CD8-positive, alpha-beta memory T cell (primary cell): ENCODE measurements at regions not wholly inside any gene's neighbourhood (a gene's known extent, or its start where the extent isn't known, plus 50 kb on each side); places are given as distances from the start of the nearest gene placed in this dataset.

ENCODE experiments used
- CTCF ChIA-PET: fragments of 350-600 bp; sonication (Branson Sonifier 250); formaldehyde crosslinking; loops from one replicate; lab custom pipeline; 2021; ENCODE audit warnings: antibody characterized with exemption; lab: Charles Lee
- POLR2A ChIA-PET: fragments of 350-600 bp; sonication (Branson Sonifier 250); formaldehyde crosslinking; loops from one replicate; lab custom pipeline; 2021; ENCODE audit warnings: antibody characterized with exemption; lab: Charles Lee
- DNase-seq, 5 donors: peaks; one replicate each; pipeline versions ENCODE4 v3.0.0 to v3.0.0-alpha.2; 2020 to 2022; ENCODE audit warnings: mixed read lengths in 1 of 5
- H3K27ac ChIP-seq: one replicate; pipeline ENCODE4 v1.7.0; 2013; ENCODE audit warnings: low read depth, mild to moderate bottlenecking, low read length, moderate library complexity
- H3K27me3 ChIP-seq: 2 replicates; pipeline ENCODE4 v1.7.0; 2013; ENCODE audit warnings: low read length, mild to moderate bottlenecking; ENCODE audit not compliant: insufficient read depth, poor library complexity, severe bottlenecking
- H3K36me3 ChIP-seq: 2 replicates; pipeline ENCODE4 v1.7.0; 2013; ENCODE audit warnings: mild to moderate bottlenecking, low read length, moderate library complexity; ENCODE audit not compliant: insufficient read depth
- H3K4me1 ChIP-seq: 2 replicates; pipeline ENCODE4 v1.7.0; 2013; ENCODE audit warnings: mild to moderate bottlenecking, low read length, moderate library complexity; ENCODE audit not compliant: insufficient read depth
- H3K4me3 ChIP-seq: 2 replicates; pipeline ENCODE4 v1.7.0; 2013; ENCODE audit warnings: mild to moderate bottlenecking, low read length
- H3K9me3 ChIP-seq: 2 replicates; pipeline ENCODE4 v1.7.0; 2013; ENCODE audit warnings: mild to moderate bottlenecking, low read length
- H3K27ac Mint-ChIP-seq, 8 donors: one replicate each; pipeline ENCODE4 v1.8.0; 2020 to 2021; ENCODE audit warnings: mixed read lengths in 8 of 8, mild to moderate bottlenecking in 6 of 8, inconsistent platforms in 3 of 8, moderate library complexity in 3 of 8
- H3K27me3 Mint-ChIP-seq, 2 donors: one replicate each; pipeline ENCODE4 v1.8.0; 2020 to 2021; ENCODE audit warnings: mixed read lengths in 2 of 2, mild to moderate bottlenecking in 1 of 2, moderate library complexity in 1 of 2
- H3K36me3 Mint-ChIP-seq, 3 donors: one replicate each; pipeline ENCODE4 v1.8.0; 2020 to 2021; ENCODE audit warnings: mixed read lengths in 3 of 3, inconsistent platforms in 1 of 3, mild to moderate bottlenecking in 1 of 3
- H3K4me1 Mint-ChIP-seq, 3 donors: one replicate each; pipeline ENCODE4 v1.8.0; 2020 to 2021; ENCODE audit warnings: mixed read lengths in 3 of 3, inconsistent platforms in 1 of 3, mild to moderate bottlenecking in 1 of 3
- H3K4me3 Mint-ChIP-seq, 7 donors: one replicate each; pipeline ENCODE4 v1.8.0; 2020 to 2021; ENCODE audit warnings: mixed read lengths in 7 of 7, mild to moderate bottlenecking in 6 of 7, moderate library complexity in 4 of 7, inconsistent platforms in 2 of 7
- H3K9me3 Mint-ChIP-seq, 5 donors: one replicate each; pipeline ENCODE4 v1.8.0; 2020 to 2022; ENCODE audit warnings: mixed read lengths in 5 of 5, mild to moderate bottlenecking in 3 of 5, moderate library complexity in 2 of 5, inconsistent platforms in 1 of 5

GRCh38 chr4:175450446-175450845 lies 361.6 kb downstream of the GPM6A start:
- no peak overlapping the region for H3K4me3 Mint-ChIP-seq
- no peaks in the 10 kb centered on the region for H3K4me1 ChIP-seq
- no peak overlapping the region for H3K4me3 ChIP-seq
- H3K36me3 ChIP-seq = no peaks in the 10 kb centered on the region
- no peak for DNase-seq
- POLR2A ChIA-PET = no interaction called here
- H3K27me3 Mint-ChIP-seq = no peaks in the 10 kb centered on the region
- CTCF ChIA-PET = no interaction called here
- no peaks in the 10 kb centered on the region for H3K9me3 ChIP-seq
- no peaks in the 10 kb centered on the region for H3K4me1 Mint-ChIP-seq
- H3K9me3 Mint-ChIP-seq = peaks cover 0 to 2% (median 0%) of the 10 kb centered on the region in 5 donors
- H3K27ac Mint-ChIP-seq = no peak overlapping the region
- no peaks in the 10 kb centered on the region for H3K36me3 Mint-ChIP-seq
- no peak overlapping the region for H3K27ac ChIP-seq
- H3K27me3 ChIP-seq = no peaks in the 10 kb centered on the region

- Mint-ChIP-seq H3K4me3 (no peak overlapping the region), H3K27ac (peak overlapping the region in 1 of 8 donors; percentile 78), H3K27me3 (no peaks in the 10 kb centered on the region), H3K36me3 (no peaks in the 10 kb centered on the region), H3K9me3 (peaks cover 0 to 4% (median 2%) of the 10 kb centered on the region in 5 donors), H3K4me1 (no peaks in the 10 kb centered on the region)
- Histone ChIP-seq H3K9me3 (no peaks in the 10 kb centered on the region), H3K36me3 (no peaks in the 10 kb centered on the region), H3K4me1 (no peaks in the 10 kb centered on the region), H3K27ac (no peak overlapping the region), H3K4me3 (no peak overlapping the region), H3K27me3 (no peaks in the 10 kb centered on the region)
- POLR2A ChIA-PET = no interaction called here
- CTCF ChIA-PET = no interaction called here
- DNase-seq = no peak
Observed at GRCh38 chr4:175451238-175451965, 360.7 kb downstream of the GPM6A start.

- H3K27ac ChIP-seq = no peak overlapping the region
- H3K4me3 ChIP-seq = no peak overlapping the region
- Mint-ChIP-seq H3K4me3 (no peak overlapping the region), H3K9me3 (peaks cover 0 to 4% (median 2%) of the 10 kb centered on the region in 5 donors), H3K27ac (no peak overlapping the region), H3K4me1 (no peaks in the 10 kb centered on the region), H3K36me3 (no peaks in the 10 kb centered on the region), H3K27me3 (no peaks in the 10 kb centered on the region)
- ChIA-PET CTCF (no interaction called here), POLR2A (no interaction called here)
- no peaks in the 10 kb centered on the region for H3K9me3 ChIP-seq
- H3K4me1 ChIP-seq = no peaks in the 10 kb centered on the region
- no peaks in the 10 kb centered on the region for H3K27me3 ChIP-seq
- H3K36me3 ChIP-seq = no peaks in the 10 kb centered on the region
- DNase-seq = no peak
Observed at GRCh38 chr4:175453456-175453855, 358.6 kb downstream of the GPM6A start.

GRCh38 chr4:175456131-175456530 lies 355.9 kb downstream of the GPM6A start:
- H3K9me3 Mint-ChIP-seq = peaks cover 0 to 9% (median 0%) of the 10 kb centered on the region in 5 donors
- ChIA-PET CTCF (no interaction called here), POLR2A (no interaction called here)
- Histone ChIP-seq H3K27me3 (no peaks in the 10 kb centered on the region), H3K27ac (no peak overlapping the region), H3K36me3 (no peaks in the 10 kb centered on the region), H3K4me3 (no peak overlapping the region), H3K4me1 (no peaks in the 10 kb centered on the region), H3K9me3 (no peaks in the 10 kb centered on the region)
- DNase-seq = no peak
- no peak overlapping the region for H3K4me3 Mint-ChIP-seq
- no peaks in the 10 kb centered on the region for H3K27me3 Mint-ChIP-seq
- H3K36me3 Mint-ChIP-seq = no peaks in the 10 kb centered on the region
- no peaks in the 10 kb centered on the region for H3K4me1 Mint-ChIP-seq
- H3K27ac Mint-ChIP-seq = no peak overlapping the region

- no peak overlapping the region for H3K4me3 ChIP-seq
- H3K9me3 ChIP-seq = no peaks in the 10 kb centered on the region
- Mint-ChIP-seq H3K4me1 (no peaks in the 10 kb centered on the region), H3K27ac (no peak overlapping the region), H3K9me3 (peaks cover 0 to 7% (median 0%) of the 10 kb centered on the region in 5 donors), H3K4me3 (no peak overlapping the region), H3K27me3 (no peaks in the 10 kb centered on the region), H3K36me3 (no peaks in the 10 kb centered on the region)
- H3K27me3 ChIP-seq = no peaks in the 10 kb centered on the region
- H3K36me3 ChIP-seq = no peaks in the 10 kb centered on the region
- no peak for DNase-seq
- POLR2A ChIA-PET = no interaction called here
- H3K27ac ChIP-seq = no peak overlapping the region
- CTCF ChIA-PET = no interaction called here
- H3K4me1 ChIP-seq = no peaks in the 10 kb centered on the region
Observed at GRCh38 chr4:175457956-175458355, 354.1 kb downstream of the GPM6A start.

- ChIA-PET POLR2A (no interaction called here), CTCF (no interaction called here)
- Histone ChIP-seq H3K9me3 (no peaks in the 10 kb centered on the region), H3K27me3 (no peaks in the 10 kb centered on the region), H3K27ac (no peak overlapping the region), H3K4me3 (no peak overlapping the region), H3K36me3 (no peaks in the 10 kb centered on the region), H3K4me1 (no peaks in the 10 kb centered on the region)
- Mint-ChIP-seq H3K4me1 (no peaks in the 10 kb centered on the region), H3K4me3 (no peak overlapping the region), H3K36me3 (no peaks in the 10 kb centered on the region), H3K27me3 (no peaks in the 10 kb centered on the region), H3K27ac (no peak overlapping the region), H3K9me3 (peaks cover 0 to 7% (median 0%) of the 10 kb centered on the region in 5 donors)
- DNase-seq = no peak
Observed at GRCh38 chr4:175459571-175459970, 352.5 kb downstream of the GPM6A start.

- no peak for DNase-seq
- Histone ChIP-seq H3K4me3 (no peak overlapping the region), H3K36me3 (no peaks in the 10 kb centered on the region), H3K27me3 (no peaks in the 10 kb centered on the region), H3K27ac (no peak overlapping the region), H3K4me1 (no peaks in the 10 kb centered on the region), H3K9me3 (no peaks in the 10 kb centered on the region)
- ChIA-PET POLR2A (no interaction called here), CTCF (no interaction called here)
- no peaks in the 10 kb centered on the region for H3K27me3 Mint-ChIP-seq
- H3K36me3 Mint-ChIP-seq = no peaks in the 10 kb centered on the region
- H3K9me3 Mint-ChIP-seq = peaks cover 0 to 7% (median 0%) of the 10 kb centered on the region in 5 donors
- no peaks in the 10 kb centered on the region for H3K4me1 Mint-ChIP-seq
- H3K27ac Mint-ChIP-seq = no peak overlapping the region
- H3K4me3 Mint-ChIP-seq = no peak overlapping the region
Observed at GRCh38 chr4:175460414-175460813, 351.6 kb downstream of the GPM6A start.

- H3K4me3 Mint-ChIP-seq = no peak overlapping the region
- POLR2A ChIA-PET = no interaction called here
- CTCF ChIA-PET = no interaction called here
- no peaks in the 10 kb centered on the region for H3K36me3 Mint-ChIP-seq
- H3K4me1 ChIP-seq = no peaks in the 10 kb centered on the region
- H3K9me3 ChIP-seq = no peaks in the 10 kb centered on the region
- no peak overlapping the region for H3K4me3 ChIP-seq
- no peak for DNase-seq
- peaks cover 0 to 10% (median 7%) of the 10 kb centered on the region in 5 donors for H3K9me3 Mint-ChIP-seq
- no peaks in the 10 kb centered on the region for H3K4me1 Mint-ChIP-seq
- peaks cover 0 to 1% of the 10 kb centered on the region in 2 donors for H3K27me3 Mint-ChIP-seq
- no peak overlapping the region for H3K27ac Mint-ChIP-seq
- no peaks in the 10 kb centered on the region for H3K36me3 ChIP-seq
- no peak overlapping the region for H3K27ac ChIP-seq
- no peaks in the 10 kb centered on the region for H3K27me3 ChIP-seq
Observed at GRCh38 chr4:175469514-175469913, 342.6 kb downstream of the GPM6A start.
